Fibroblast of lung (primary cell): ENCODE measurements at regions not wholly inside any gene's neighbourhood (a gene's known extent, or its start where the extent isn't known, plus 50 kb on each side); places are given as distances from the start of the nearest gene placed in this dataset.

ENCODE experiments used
- EZH2 ChIP-seq: IDR thresholded peaks from 2 replicates; pipeline ENCODE4 v1.5.1; 2012; ENCODE audit warnings: low read length, control low read depth, mild to moderate bottlenecking; ENCODE audit errors: missing control alignments
- TF ChIP-seq, protein P1 (sequence below), 2 donors: IDR thresholded peaks in 1 of 2; conservative IDR thresholded peaks in 1 of 2; 1 replicate in 1 of 2; 2 replicates in 1 of 2; pipeline ENCODE4 v1.5.1; 2011 to 2012; ENCODE audit warnings: low read length in 2 of 2, control low read depth in 1 of 2, inconsistent platforms in 1 of 2, low read depth in 1 of 2, mild to moderate bottlenecking in 1 of 2

DNA sequence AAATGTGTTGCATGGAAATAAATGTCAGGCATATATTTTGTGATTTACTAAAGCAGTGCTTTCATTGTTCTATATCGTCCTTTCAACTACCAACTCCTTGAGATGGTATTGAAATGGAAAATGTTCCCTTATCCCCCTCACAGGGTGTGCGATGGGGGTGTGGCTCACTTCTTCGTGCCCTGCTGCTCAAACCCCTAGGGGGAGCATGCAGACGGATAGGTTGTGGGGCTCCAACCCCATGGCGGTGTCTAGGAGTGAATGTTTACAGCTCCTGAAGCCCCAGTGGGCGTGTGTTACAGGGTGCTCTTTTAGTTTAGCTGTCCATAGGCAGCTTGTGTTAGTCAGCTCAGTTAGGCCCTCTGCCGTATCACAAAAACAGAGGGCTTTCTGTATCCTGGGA, 287.7 kb upstream of the EMCN start:
- TF ChIP-seq, protein P1, sequence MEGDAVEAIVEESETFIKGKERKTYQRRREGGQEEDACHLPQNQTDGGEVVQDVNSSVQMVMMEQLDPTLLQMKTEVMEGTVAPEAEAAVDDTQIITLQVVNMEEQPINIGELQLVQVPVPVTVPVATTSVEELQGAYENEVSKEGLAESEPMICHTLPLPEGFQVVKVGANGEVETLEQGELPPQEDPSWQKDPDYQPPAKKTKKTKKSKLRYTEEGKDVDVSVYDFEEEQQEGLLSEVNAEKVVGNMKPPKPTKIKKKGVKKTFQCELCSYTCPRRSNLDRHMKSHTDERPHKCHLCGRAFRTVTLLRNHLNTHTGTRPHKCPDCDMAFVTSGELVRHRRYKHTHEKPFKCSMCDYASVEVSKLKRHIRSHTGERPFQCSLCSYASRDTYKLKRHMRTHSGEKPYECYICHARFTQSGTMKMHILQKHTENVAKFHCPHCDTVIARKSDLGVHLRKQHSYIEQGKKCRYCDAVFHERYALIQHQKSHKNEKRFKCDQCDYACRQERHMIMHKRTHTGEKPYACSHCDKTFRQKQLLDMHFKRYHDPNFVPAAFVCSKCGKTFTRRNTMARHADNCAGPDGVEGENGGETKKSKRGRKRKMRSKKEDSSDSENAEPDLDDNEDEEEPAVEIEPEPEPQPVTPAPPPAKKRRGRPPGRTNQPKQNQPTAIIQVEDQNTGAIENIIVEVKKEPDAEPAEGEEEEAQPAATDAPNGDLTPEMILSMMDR (conservative IDR thresholded peaks at IDR 0.05 in 1 of 2, IDR thresholded peaks at IDR 0.05 in 1 of 2; ENCODE audit: low read depth in 1 of 2, low read length in 2 of 2) = no peak
- no peak for TF ChIP-seq EZH2
